ENCODE measurements at regions not wholly inside any gene's neighbourhood (a gene's known extent, or its start where the extent isn't known, plus 50 kb on each side); places are given as distances from the start of the nearest gene placed in this dataset.

DNA sequence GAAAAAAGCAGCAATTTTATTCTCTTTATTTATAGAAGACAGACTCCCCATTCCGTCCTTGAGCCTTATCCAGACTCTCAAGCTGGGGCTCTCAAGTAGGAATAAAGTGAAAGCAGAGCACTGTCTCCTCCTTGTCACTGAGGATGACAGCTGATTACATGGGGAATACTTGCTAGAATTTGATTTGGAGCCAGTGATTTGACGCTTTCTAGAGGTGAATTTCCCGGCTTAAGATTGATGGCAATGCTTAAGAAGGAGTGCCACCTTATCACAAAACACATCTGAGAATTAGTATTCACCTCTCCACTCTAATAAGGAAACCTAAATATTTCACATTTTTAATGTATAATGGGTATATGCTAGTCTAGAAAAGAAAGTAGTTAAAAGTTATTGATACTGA is 135.4 kb upstream of the SLC39A10 start:
- no peak for DNase-seq (ENCODE audit: low spot score)
- no peak overlapping the region for H3K9ac ChIP-seq (ENCODE audit: insufficient read depth, low read depth, low read length)
- H3K4me1 ChIP-seq (ENCODE audit: insufficient read depth, low read length): no peaks in the 10 kb centered on the region
- POLR2A ChIA-PET: no interaction called here
- no peaks in the 10 kb centered on the region for H3K27me3 ChIP-seq (ENCODE audit: control insufficient read depth in 1 of 2, insufficient read depth in 2 of 2, low read length in 2 of 2)
- FAIRE-seq: no peak
- CTCF ChIA-PET (ENCODE audit: low intra/inter-chr PET ratio, low total read pairs): no interaction called here
- BruUV-seq (replicated peaks): no TSS peak
- no peak overlapping the region for H3K4me2 ChIP-seq (ENCODE audit: low read depth, low read length)
- no peaks in the 10 kb centered on the region for H3K36me3 ChIP-seq (replicated peaks in 1 of 2; ENCODE audit: control insufficient read depth in 1 of 2, insufficient read depth in 2 of 2, low read length in 2 of 2)
- H2AFZ ChIP-seq (ENCODE audit: low read length): no peak overlapping the region
- in situ Hi-C loops (cut with HindIII; ENCODE audit: extremely low pct_ligation_motif_present, low pct_unique_long_range_greater_than_20kb): no loop called here
- no peak for TF ChIP-seq HOXA3 (CRISPR knock-in tag; IDR thresholded peaks at IDR 0.05)
- H3K27ac ChIP-seq (ENCODE audit: extremely low read length, insufficient read depth, low read length): no peak overlapping the region
- no peaks in the 10 kb centered on the region for H3K79me2 ChIP-seq (ENCODE audit: insufficient read depth, low read length)
- WGBS (ENCODE audit: low lambda C conversion rate): 6% methylated on average over 3 of the region's 3 CpGs
- no peaks in the 10 kb centered on the region for H3K9me3 ChIP-seq (ENCODE audit: low read length)
- H3K4me3 ChIP-seq (replicated peaks in 1 of 3; ENCODE audit: insufficient read depth in 1 of 3, low read depth in 2 of 3, low read length in 3 of 3): no peak overlapping the region
- ATAC-seq: no peak
- H4K20me1 ChIP-seq (ENCODE audit: insufficient read depth, low read length): no peaks in the 10 kb centered on the region
- intact Hi-C loops (cut with micrococcal nuclease; ENCODE audit: unreplicated experiment): no loop called here

DNA sequence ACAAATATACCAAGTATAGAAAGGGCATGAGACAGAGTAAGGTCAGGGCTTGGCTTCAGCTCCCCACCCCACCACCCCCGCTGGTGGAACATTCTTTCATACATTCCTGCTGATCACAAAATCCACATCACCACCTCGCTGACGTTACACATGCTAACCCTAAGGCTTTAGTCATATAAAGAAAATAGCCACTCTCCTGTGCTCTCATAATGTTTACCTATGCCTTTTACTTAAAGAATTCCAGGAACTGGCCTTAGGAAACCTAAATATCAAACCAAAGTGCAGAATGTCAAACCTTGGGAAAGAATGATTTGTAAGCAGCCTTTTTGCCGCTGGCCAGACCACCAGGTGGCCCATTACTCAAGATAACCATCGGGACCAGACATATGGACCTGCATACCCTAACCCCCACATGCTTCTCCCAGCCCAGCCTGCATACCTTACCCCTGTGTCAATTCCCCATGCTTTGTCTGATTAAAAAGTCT is 136.3 kb upstream of the SLC39A10 start:
- no peaks in the 10 kb centered on the region for H3K4me1 ChIP-seq (ENCODE audit: insufficient read depth, low read length)
- CTCF ChIA-PET (ENCODE audit: low intra/inter-chr PET ratio, low total read pairs): no interaction called here
- no peaks in the 10 kb centered on the region for H4K20me1 ChIP-seq (ENCODE audit: insufficient read depth, low read length)
- WGBS (ENCODE audit: low lambda C conversion rate): 5% methylated on average over 5 of the region's 5 CpGs
- no peaks in the 10 kb centered on the region for H3K9me3 ChIP-seq (ENCODE audit: low read length)
- no peak for ATAC-seq
- TF ChIP-seq, protein P1, sequence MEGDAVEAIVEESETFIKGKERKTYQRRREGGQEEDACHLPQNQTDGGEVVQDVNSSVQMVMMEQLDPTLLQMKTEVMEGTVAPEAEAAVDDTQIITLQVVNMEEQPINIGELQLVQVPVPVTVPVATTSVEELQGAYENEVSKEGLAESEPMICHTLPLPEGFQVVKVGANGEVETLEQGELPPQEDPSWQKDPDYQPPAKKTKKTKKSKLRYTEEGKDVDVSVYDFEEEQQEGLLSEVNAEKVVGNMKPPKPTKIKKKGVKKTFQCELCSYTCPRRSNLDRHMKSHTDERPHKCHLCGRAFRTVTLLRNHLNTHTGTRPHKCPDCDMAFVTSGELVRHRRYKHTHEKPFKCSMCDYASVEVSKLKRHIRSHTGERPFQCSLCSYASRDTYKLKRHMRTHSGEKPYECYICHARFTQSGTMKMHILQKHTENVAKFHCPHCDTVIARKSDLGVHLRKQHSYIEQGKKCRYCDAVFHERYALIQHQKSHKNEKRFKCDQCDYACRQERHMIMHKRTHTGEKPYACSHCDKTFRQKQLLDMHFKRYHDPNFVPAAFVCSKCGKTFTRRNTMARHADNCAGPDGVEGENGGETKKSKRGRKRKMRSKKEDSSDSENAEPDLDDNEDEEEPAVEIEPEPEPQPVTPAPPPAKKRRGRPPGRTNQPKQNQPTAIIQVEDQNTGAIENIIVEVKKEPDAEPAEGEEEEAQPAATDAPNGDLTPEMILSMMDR (CRISPR knock-in tag; IDR thresholded peaks at IDR 0.05): 0 out of 2 replicates have a peak, but pooled peaks have one; percentile 9
- no peak for TF ChIP-seq CENPT (CRISPR knock-in tag; IDR thresholded peaks at IDR 0.05; ENCODE audit: low read depth)
- intact Hi-C loops (cut with micrococcal nuclease; ENCODE audit: unreplicated experiment) (no loop called here), in situ Hi-C loops (cut with HindIII; ENCODE audit: extremely low pct_ligation_motif_present, low pct_unique_long_range_greater_than_20kb) (no loop called here)
- H3K4me3 ChIP-seq (replicated peaks in 1 of 3; ENCODE audit: insufficient read depth in 1 of 3, low read depth in 2 of 3, low read length in 3 of 3): no peak overlapping the region
- no peaks in the 10 kb centered on the region for H3K27me3 ChIP-seq (ENCODE audit: control insufficient read depth in 1 of 2, insufficient read depth in 2 of 2, low read length in 2 of 2)
- no peak overlapping the region for H2AFZ ChIP-seq (ENCODE audit: low read length)
- FAIRE-seq: no peak
- BruUV-seq (replicated peaks): no TSS peak
- H3K9ac ChIP-seq (ENCODE audit: insufficient read depth, low read depth, low read length): no peak overlapping the region
- no peak overlapping the region for H3K4me2 ChIP-seq (ENCODE audit: low read depth, low read length)
- POLR2A ChIA-PET: no interaction called here
- H3K27ac ChIP-seq (ENCODE audit: extremely low read length, insufficient read depth, low read length): no peak overlapping the region
- H3K36me3 ChIP-seq (replicated peaks in 1 of 2; ENCODE audit: control insufficient read depth in 1 of 2, insufficient read depth in 2 of 2, low read length in 2 of 2): no peaks in the 10 kb centered on the region
- no peaks in the 10 kb centered on the region for H3K79me2 ChIP-seq (ENCODE audit: insufficient read depth, low read length)
- DNase-seq (ENCODE audit: low spot score): no peak
